SU-DHL-6 (cell line): ENCODE measurements at regions not wholly inside any gene's neighbourhood (a gene's known extent, or its start where the extent isn't known, plus 50 kb on each side); places are given as distances from the start of the nearest gene placed in this dataset.

Experiments used
- EZH2phosphoT487 ChIP-seq: fragments of 200-600 bp; sonication (generic), shearing (Covaris generic); conservative IDR thresholded peaks from 2 replicates; pipeline ENCODE4 v1.6.1; 2018; ENCODE audit warnings: mild to moderate bottlenecking, antibody characterized with exemption, low read length, moderate library complexity, mixed read lengths
- TF ChIP-seq, protein P1 (sequence below): fragments of 200-600 bp; sonication (generic); IDR thresholded peaks from one replicate; pipeline ENCODE4 v1.5.1; 2017; ENCODE audit warnings: antibody characterized with exemption, mild to moderate bottlenecking, low read length, moderate library complexity; ENCODE audit not compliant: insufficient read depth, poor library complexity, severe bottlenecking

DNA sequence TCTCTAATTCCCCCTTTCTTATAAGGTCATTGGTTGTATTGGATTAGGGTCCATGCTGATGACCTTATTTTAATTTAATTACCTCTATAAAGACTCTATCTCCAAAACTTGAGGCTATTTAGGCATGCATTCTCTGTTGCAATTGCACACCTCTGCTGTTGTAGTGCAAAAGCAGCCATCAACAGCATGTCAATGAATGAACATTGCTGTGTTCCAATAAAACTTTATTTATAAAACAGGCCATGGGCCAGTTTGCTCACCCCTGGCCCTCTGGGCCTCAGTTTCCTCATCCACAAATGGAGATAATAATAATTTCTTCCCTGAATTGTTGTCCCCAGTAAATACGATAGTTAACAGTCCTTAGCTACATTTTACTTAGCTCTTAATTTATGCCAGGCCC is 100.4 kb upstream of the USP24 start:
- TF ChIP-seq, protein P1, sequence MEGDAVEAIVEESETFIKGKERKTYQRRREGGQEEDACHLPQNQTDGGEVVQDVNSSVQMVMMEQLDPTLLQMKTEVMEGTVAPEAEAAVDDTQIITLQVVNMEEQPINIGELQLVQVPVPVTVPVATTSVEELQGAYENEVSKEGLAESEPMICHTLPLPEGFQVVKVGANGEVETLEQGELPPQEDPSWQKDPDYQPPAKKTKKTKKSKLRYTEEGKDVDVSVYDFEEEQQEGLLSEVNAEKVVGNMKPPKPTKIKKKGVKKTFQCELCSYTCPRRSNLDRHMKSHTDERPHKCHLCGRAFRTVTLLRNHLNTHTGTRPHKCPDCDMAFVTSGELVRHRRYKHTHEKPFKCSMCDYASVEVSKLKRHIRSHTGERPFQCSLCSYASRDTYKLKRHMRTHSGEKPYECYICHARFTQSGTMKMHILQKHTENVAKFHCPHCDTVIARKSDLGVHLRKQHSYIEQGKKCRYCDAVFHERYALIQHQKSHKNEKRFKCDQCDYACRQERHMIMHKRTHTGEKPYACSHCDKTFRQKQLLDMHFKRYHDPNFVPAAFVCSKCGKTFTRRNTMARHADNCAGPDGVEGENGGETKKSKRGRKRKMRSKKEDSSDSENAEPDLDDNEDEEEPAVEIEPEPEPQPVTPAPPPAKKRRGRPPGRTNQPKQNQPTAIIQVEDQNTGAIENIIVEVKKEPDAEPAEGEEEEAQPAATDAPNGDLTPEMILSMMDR, result no peak
- TF ChIP-seq EZH2phosphoT487, result no peak
